Activated CD8-positive, alpha-beta T cell treated with anti-CD3 and anti-CD28 coated beads, Interleukin-2, amount 10 ng/mL, durations not matched to agents 7 days and 5 days (primary cell): ENCODE measurements at regions not wholly inside any gene's neighbourhood (a gene's known extent, or its start where the extent isn't known, plus 50 kb on each side); places are given as distances from the start of the nearest gene placed in this dataset.

Source experiments
- ATAC-seq: fragments of 150-1000 bp; cut with Tn5 transposase; one replicate; pipeline ENCODE4 v1.10.0; 2021; ENCODE audit warnings: moderate library complexity
- CTCF ChIA-PET: fragments of 350-600 bp; sonication (Branson Sonifier 250); formaldehyde crosslinking; loops from one replicate; lab custom pipeline; 2021; ENCODE audit warnings: antibody characterized with exemption; lab: Charles Lee
- POLR2A ChIA-PET: fragments of 350-600 bp; sonication (Branson Sonifier 250); formaldehyde crosslinking; loops from one replicate; lab custom pipeline; 2021; ENCODE audit warnings: antibody characterized with exemption; lab: Charles Lee
- DNase-seq: peaks from one replicate; pipeline ENCODE4 v3.0.0-alpha.2; 2020
- H3K27ac Mint-ChIP-seq: one replicate; pipeline ENCODE4 v1.8.0; 2021; ENCODE audit warnings: mild to moderate bottlenecking, mixed read lengths
- H3K27me3 Mint-ChIP-seq: one replicate; pipeline ENCODE4 v1.8.0; 2021; ENCODE audit warnings: low read depth, mixed read lengths
- H3K36me3 Mint-ChIP-seq: one replicate; pipeline ENCODE4 v1.8.0; 2021; ENCODE audit warnings: low read depth, mixed read lengths
- H3K4me1 Mint-ChIP-seq: one replicate; pipeline ENCODE4 v1.8.0; 2021; ENCODE audit warnings: low read depth, mixed read lengths
- H3K4me3 Mint-ChIP-seq: one replicate; pipeline ENCODE4 v1.8.0; 2021; ENCODE audit warnings: mild to moderate bottlenecking, mixed read lengths
- H3K9me3 Mint-ChIP-seq: one replicate; pipeline ENCODE4 v1.8.0; 2022; ENCODE audit warnings: mixed read lengths; ENCODE audit not compliant: insufficient read depth

- no peak overlapping the region for H3K4me3 Mint-ChIP-seq
- ChIA-PET POLR2A (no interaction called here), CTCF (no interaction called here)
- H3K36me3 Mint-ChIP-seq = no peaks in the 10 kb centered on the region
- H3K4me1 Mint-ChIP-seq = no peaks in the 10 kb centered on the region
- ATAC-seq (no peak), DNase-seq (no peak)
- H3K27ac Mint-ChIP-seq = no peak overlapping the region
- H3K9me3 Mint-ChIP-seq = no peaks in the 10 kb centered on the region
- peaks cover 4% of the 10 kb centered on the region for H3K27me3 Mint-ChIP-seq
Observed at GRCh38 chr3:194810076-194810475, 124.4 kb downstream of the FAM43A start.

GRCh38 chr3:194811118-194811517, 125.4 kb downstream of the FAM43A start:
- ChIA-PET CTCF (no interaction called here), POLR2A (no interaction called here)
- no peaks in the 10 kb centered on the region for H3K36me3 Mint-ChIP-seq
- H3K27me3 Mint-ChIP-seq = peaks cover 5% of the 10 kb centered on the region
- no peak overlapping the region for H3K4me3 Mint-ChIP-seq
- H3K9me3 Mint-ChIP-seq = no peaks in the 10 kb centered on the region
- ATAC-seq (no peak), DNase-seq (no peak)
- no peaks in the 10 kb centered on the region for H3K4me1 Mint-ChIP-seq
- no peak overlapping the region for H3K27ac Mint-ChIP-seq

DNA sequence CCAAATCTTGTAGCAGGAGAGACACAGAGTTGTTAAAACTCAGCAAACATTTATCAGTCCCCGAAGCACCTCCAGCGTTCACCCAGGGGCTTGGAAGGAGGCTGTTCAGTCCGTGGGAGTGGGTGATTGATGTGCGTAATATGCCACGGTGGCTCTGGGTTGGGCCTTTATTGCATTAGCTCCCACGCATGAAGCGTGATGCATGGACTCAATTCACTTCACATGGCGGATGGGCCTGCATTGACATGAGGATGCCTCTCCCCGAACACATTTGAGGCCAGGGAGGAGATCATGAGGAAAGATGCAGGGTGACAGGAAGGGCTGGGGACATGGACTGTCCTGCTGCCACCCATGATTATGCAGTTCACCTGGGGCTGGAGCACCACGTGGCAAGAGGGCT, 126.5 kb downstream of the FAM43A start:
- no peak for DNase-seq
- H3K27ac Mint-ChIP-seq = no peak overlapping the region
- POLR2A ChIA-PET = no interaction called here
- peaks cover 5% of the 10 kb centered on the region for H3K27me3 Mint-ChIP-seq
- CTCF ChIA-PET = no interaction called here
- H3K9me3 Mint-ChIP-seq = no peaks in the 10 kb centered on the region
- ATAC-seq = no peak
- no peaks in the 10 kb centered on the region for H3K4me1 Mint-ChIP-seq
- no peaks in the 10 kb centered on the region for H3K36me3 Mint-ChIP-seq
- H3K4me3 Mint-ChIP-seq = no peak overlapping the region

DNA sequence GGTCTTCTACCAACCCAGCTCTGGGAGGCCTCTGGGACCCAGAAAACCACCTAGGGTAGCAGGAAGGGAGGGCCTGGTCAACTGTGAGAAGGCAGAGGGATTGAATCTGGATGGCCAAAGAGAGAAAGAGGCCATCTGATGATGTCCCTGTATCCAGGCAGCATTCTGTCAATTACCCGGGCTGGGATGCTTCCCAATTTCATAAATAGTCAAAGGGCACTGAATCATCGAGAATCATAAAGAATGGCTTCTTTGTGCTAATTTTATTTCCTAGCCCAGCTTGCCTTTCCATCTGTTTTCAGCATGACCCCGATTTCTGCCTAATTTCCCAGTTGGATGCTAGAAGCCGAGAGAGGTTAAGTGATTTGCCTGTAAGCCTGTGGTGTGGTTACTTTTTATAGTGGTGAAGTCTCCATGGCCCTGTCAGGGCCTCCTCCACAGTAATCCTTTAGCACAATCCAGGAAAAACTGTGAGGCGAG, 129.2 kb downstream of the FAM43A start:
- ATAC-seq (no peak), DNase-seq (no peak)
- POLR2A ChIA-PET = no interaction called here
- Mint-ChIP-seq H3K27me3 (peaks cover 3% of the 10 kb centered on the region), H3K27ac (no peak overlapping the region), H3K4me3 (no peak overlapping the region), H3K9me3 (no peaks in the 10 kb centered on the region), H3K4me1 (no peaks in the 10 kb centered on the region), H3K36me3 (no peaks in the 10 kb centered on the region)
- CTCF ChIA-PET = no interaction called here

DNA sequence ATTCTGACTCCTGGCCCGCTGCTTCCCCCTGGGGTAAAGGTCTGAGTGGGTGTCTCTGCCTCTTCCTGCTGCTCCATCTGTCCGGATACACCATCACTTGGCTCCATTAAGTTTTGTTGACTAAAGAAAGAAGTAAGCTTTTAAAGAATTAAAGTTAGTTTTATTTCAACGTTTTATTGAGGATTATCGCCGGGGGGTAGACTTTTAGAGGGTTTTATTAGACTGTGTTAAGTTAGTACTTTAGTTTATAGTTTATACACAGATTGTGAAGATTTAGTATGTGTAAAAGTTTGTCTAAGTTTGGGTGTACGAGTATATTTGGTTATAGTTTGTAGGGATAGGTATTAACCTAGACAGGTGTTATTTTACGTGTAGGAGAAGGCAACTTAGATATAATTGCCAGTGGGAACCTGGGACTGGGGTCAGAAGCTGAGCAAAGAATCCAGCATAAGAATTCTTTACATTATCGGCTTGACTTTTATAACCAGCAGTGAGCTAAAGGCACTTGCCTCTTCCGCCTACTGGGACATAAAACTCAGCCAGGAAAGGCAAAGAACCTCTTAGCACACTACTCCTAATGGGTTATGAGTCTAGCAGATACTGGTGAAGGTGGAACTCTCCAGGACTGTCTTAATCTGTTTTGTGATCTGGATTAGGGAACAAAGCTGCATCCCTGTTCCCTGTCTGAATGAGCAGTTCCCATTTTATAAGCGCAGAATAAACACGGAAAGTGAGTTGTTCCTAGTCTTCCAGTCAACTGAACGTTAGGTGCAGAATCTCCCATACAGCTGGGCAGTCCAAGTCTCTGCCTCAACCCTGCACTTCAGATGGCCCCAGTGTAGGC, 131.3 kb downstream of the FAM43A start:
- DNase-seq (no peak), ATAC-seq (no peak)
- no peaks in the 10 kb centered on the region for H3K36me3 Mint-ChIP-seq
- no peak overlapping the region for H3K4me3 Mint-ChIP-seq
- CTCF ChIA-PET = no interaction called here
- peaks cover 3% of the 10 kb centered on the region for H3K27me3 Mint-ChIP-seq
- H3K9me3 Mint-ChIP-seq = no peaks in the 10 kb centered on the region
- H3K4me1 Mint-ChIP-seq = no peaks in the 10 kb centered on the region
- POLR2A ChIA-PET = interaction anchor here (0.7 kb wide), 1 partner anchor 161 kb away, joined by 3 read pairs; no protein-coding TSS in a partner anchor
- no peak overlapping the region for H3K27ac Mint-ChIP-seq

- H3K9me3 Mint-ChIP-seq = no peaks in the 10 kb centered on the region
- DNase-seq = no peak
- H3K36me3 Mint-ChIP-seq = no peaks in the 10 kb centered on the region
- no peak for ATAC-seq
- H3K27ac Mint-ChIP-seq = no peak overlapping the region
- no peak overlapping the region for H3K4me3 Mint-ChIP-seq
- ChIA-PET POLR2A (no interaction called here), CTCF (no interaction called here)
- H3K27me3 Mint-ChIP-seq = peaks cover 3% of the 10 kb centered on the region
- no peaks in the 10 kb centered on the region for H3K4me1 Mint-ChIP-seq
Observed at GRCh38 chr3:194817592-194817930, 131.9 kb downstream of the FAM43A start.

- ChIA-PET CTCF (no interaction called here), POLR2A (no interaction called here)
- no peaks in the 10 kb centered on the region for H3K4me1 Mint-ChIP-seq
- H3K9me3 Mint-ChIP-seq = no peaks in the 10 kb centered on the region
- ATAC-seq (no peak), DNase-seq (no peak)
- peaks cover 3% of the 10 kb centered on the region for H3K27me3 Mint-ChIP-seq
- H3K36me3 Mint-ChIP-seq = no peaks in the 10 kb centered on the region
- H3K4me3 Mint-ChIP-seq = no peak overlapping the region
- no peak overlapping the region for H3K27ac Mint-ChIP-seq
Observed at GRCh38 chr3:194817936-194818335, 132.3 kb downstream of the FAM43A start.

- no peaks in the 10 kb centered on the region for H3K4me1 Mint-ChIP-seq
- no peaks in the 10 kb centered on the region for H3K36me3 Mint-ChIP-seq
- DNase-seq (no peak), ATAC-seq (no peak)
- CTCF ChIA-PET = no interaction called here
- H3K9me3 Mint-ChIP-seq = no peaks in the 10 kb centered on the region
- no peak overlapping the region for H3K27ac Mint-ChIP-seq
- no peak overlapping the region for H3K4me3 Mint-ChIP-seq
- no peaks in the 10 kb centered on the region for H3K27me3 Mint-ChIP-seq
- POLR2A ChIA-PET = no interaction called here
Observed at GRCh38 chr3:194824100-194824499, 138.4 kb downstream of the FAM43A start.

GRCh38 chr3:194824701-194825111, 139.0 kb downstream of the FAM43A start:
- ChIA-PET CTCF (no interaction called here), POLR2A (no interaction called here)
- Mint-ChIP-seq H3K4me3 (no peak overlapping the region), H3K9me3 (no peaks in the 10 kb centered on the region), H3K36me3 (no peaks in the 10 kb centered on the region), H3K4me1 (no peaks in the 10 kb centered on the region), H3K27me3 (no peaks in the 10 kb centered on the region), H3K27ac (no peak overlapping the region)
- ATAC-seq = no peak
- DNase-seq = no peak

DNA sequence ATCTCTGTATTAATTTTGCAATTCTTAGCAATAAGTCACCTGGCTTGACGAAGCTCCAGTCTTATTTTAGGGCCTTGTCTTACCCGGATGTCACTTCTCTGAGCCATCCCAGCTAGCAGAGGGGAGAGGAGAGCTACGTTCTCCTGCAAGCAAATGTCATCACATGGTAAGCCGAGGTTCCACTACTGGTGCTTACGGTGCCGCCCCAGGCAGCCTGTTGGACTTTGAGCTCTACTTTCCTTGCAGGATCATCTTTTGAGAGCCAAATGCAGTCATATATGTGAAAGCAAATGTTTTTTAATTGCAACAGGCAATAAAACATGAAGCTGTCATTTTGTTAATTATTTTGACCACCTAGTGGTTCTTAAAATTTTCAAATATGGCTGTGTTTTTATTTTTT, 140.9 kb downstream of the FAM43A start:
- ATAC-seq = no peak
- ChIA-PET POLR2A (interaction anchor here (1.4 kb wide), 1 partner anchor 9 kb away, joined by 3 read pairs; no protein-coding TSS in a partner anchor), CTCF (interaction anchor here (1.1 to 1.3 kb wide), 2 partner anchors 144 to 281 kb away, joined by 3 to 4 read pairs; no protein-coding TSS in a partner anchor)
- no peak overlapping the region for H3K27ac Mint-ChIP-seq
- no peak overlapping the region for H3K4me3 Mint-ChIP-seq
- no peaks in the 10 kb centered on the region for H3K27me3 Mint-ChIP-seq
- no peaks in the 10 kb centered on the region for H3K4me1 Mint-ChIP-seq
- H3K36me3 Mint-ChIP-seq = no peaks in the 10 kb centered on the region
- H3K9me3 Mint-ChIP-seq = no peaks in the 10 kb centered on the region
- DNase-seq = no peak

DNA sequence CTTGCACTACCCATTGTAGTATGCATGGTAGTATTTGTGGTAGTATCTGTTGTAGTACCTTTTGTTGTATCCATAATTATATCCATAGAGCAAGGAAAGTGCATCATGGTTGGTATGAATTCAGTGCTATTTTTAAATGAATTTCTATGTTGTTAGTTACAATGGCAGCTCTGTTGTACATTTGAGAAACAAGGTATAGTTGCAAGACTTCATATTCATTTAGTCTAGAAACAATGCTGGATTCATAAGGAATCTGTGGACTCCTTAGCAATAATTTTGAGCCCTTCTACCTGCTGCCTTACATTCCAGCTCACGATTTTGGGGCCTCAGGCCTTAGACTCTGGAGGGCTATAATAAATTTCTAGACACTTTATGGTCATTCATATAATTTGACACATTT, 141.8 kb downstream of the FAM43A start:
- H3K36me3 Mint-ChIP-seq = no peaks in the 10 kb centered on the region
- POLR2A ChIA-PET = no interaction called here
- DNase-seq = no peak
- H3K4me1 Mint-ChIP-seq = no peaks in the 10 kb centered on the region
- H3K27me3 Mint-ChIP-seq = no peaks in the 10 kb centered on the region
- no peak for ATAC-seq
- no peak overlapping the region for H3K4me3 Mint-ChIP-seq
- H3K9me3 Mint-ChIP-seq = no peaks in the 10 kb centered on the region
- CTCF ChIA-PET = interaction anchor here (1.1 kb wide), 1 partner anchor 280 kb away, joined by 3 read pairs; no protein-coding TSS in a partner anchor
- H3K27ac Mint-ChIP-seq = no peak overlapping the region

- ChIA-PET POLR2A (no interaction called here), CTCF (no interaction called here)
- DNase-seq (no peak), ATAC-seq (no peak)
- no peaks in the 10 kb centered on the region for H3K4me1 Mint-ChIP-seq
- H3K27me3 Mint-ChIP-seq = no peaks in the 10 kb centered on the region
- H3K4me3 Mint-ChIP-seq = no peak overlapping the region
- no peak overlapping the region for H3K27ac Mint-ChIP-seq
- no peaks in the 10 kb centered on the region for H3K36me3 Mint-ChIP-seq
- H3K9me3 Mint-ChIP-seq = no peaks in the 10 kb centered on the region
Observed at GRCh38 chr3:194828116-194828515, 142.4 kb downstream of the FAM43A start.
